Fibroblast of lung (primary cell): ENCODE measurements at regions not wholly inside any gene's neighbourhood (a gene's known extent, or its start where the extent isn't known, plus 50 kb on each side); places are given as distances from the start of the nearest gene placed in this dataset.
A peak's percentile ranks its signal among the peaks of the same experiment; 100 is the strongest.

ENCODE experiments used
- DNase-seq, 2 donors: peaks; one replicate each; pipeline versions ENCODE4 v3.0.0 to v3.0.0-alpha.2; 2010; ENCODE audit warnings: low read depth in 2 of 2
- H2AFZ ChIP-seq: 2 replicates; pipeline ENCODE4 v1.5.1; 2012; ENCODE audit warnings: low read length, control low read depth, inconsistent platforms
- H3K27ac ChIP-seq: 2 replicates; pipeline ENCODE4 v1.5.1; 2011; ENCODE audit warnings: low read length, control low read depth; ENCODE audit not compliant: insufficient read depth
- H3K27me3 ChIP-seq: 2 replicates; pipeline ENCODE4 v1.5.1; 2011; ENCODE audit warnings: mild to moderate bottlenecking, low read length; ENCODE audit not compliant: control insufficient read depth, insufficient read depth
- H3K36me3 ChIP-seq: 2 replicates; pipeline ENCODE4 v1.5.1; 2011; ENCODE audit warnings: low read length; ENCODE audit not compliant: control insufficient read depth, insufficient read depth
- H3K4me1 ChIP-seq: 2 replicates; pipeline ENCODE4 v1.5.1; 2011; ENCODE audit warnings: low read length; ENCODE audit not compliant: control insufficient read depth, insufficient read depth; ENCODE audit errors: extremely low read depth
- H3K4me2 ChIP-seq: 2 replicates; pipeline ENCODE4 v1.5.1; 2011; ENCODE audit warnings: low read length, control low read depth; ENCODE audit not compliant: insufficient read depth; ENCODE audit errors: extremely low read depth
- H3K4me3 ChIP-seq, 4 experiments: fragments of 200-600 bp in 1 of 4; sonication (generic) in 1 of 4; replicated peaks in 1 of 4; 2 replicates each; pipeline ENCODE4 v1.5.1; 2011 to 2016; ENCODE audit warnings: low read length in 4 of 4, low read depth in 3 of 4, mild to moderate bottlenecking in 3 of 4, control low read depth in 2 of 4, inconsistent platforms in 1 of 4, mixed read lengths in 1 of 4; ENCODE audit not compliant: insufficient read depth in 1 of 4; ENCODE audit errors: control extremely low read depth in 1 of 4
- H3K79me2 ChIP-seq: 2 replicates; pipeline ENCODE4 v1.5.1; 2012; ENCODE audit warnings: mild to moderate bottlenecking, low read length, inconsistent platforms; ENCODE audit not compliant: control insufficient read depth, insufficient read depth
- H3K9ac ChIP-seq: 2 replicates; pipeline ENCODE4 v1.5.1; 2011; ENCODE audit warnings: mild to moderate bottlenecking, low read length, control low read depth; ENCODE audit not compliant: insufficient read depth
- H3K9me3 ChIP-seq: 2 replicates; pipeline ENCODE4 v1.5.1; 2012; ENCODE audit warnings: low read depth, low read length; ENCODE audit not compliant: control insufficient read depth, insufficient read depth
- H4K20me1 ChIP-seq: 2 replicates; pipeline ENCODE4 v1.5.1; 2011; ENCODE audit warnings: low read length; ENCODE audit not compliant: control insufficient read depth, insufficient read depth; ENCODE audit errors: extremely low read depth
- EZH2 ChIP-seq: IDR thresholded peaks from 2 replicates; pipeline ENCODE4 v1.5.1; 2012; ENCODE audit warnings: low read length, control low read depth, mild to moderate bottlenecking; ENCODE audit errors: missing control alignments
- TF ChIP-seq, protein P1 (sequence below), 2 donors: IDR thresholded peaks in 1 of 2; conservative IDR thresholded peaks in 1 of 2; 1 replicate in 1 of 2; 2 replicates in 1 of 2; pipeline ENCODE4 v1.5.1; 2011 to 2012; ENCODE audit warnings: low read length in 2 of 2, control low read depth in 1 of 2, inconsistent platforms in 1 of 2, low read depth in 1 of 2, mild to moderate bottlenecking in 1 of 2

DNA sequence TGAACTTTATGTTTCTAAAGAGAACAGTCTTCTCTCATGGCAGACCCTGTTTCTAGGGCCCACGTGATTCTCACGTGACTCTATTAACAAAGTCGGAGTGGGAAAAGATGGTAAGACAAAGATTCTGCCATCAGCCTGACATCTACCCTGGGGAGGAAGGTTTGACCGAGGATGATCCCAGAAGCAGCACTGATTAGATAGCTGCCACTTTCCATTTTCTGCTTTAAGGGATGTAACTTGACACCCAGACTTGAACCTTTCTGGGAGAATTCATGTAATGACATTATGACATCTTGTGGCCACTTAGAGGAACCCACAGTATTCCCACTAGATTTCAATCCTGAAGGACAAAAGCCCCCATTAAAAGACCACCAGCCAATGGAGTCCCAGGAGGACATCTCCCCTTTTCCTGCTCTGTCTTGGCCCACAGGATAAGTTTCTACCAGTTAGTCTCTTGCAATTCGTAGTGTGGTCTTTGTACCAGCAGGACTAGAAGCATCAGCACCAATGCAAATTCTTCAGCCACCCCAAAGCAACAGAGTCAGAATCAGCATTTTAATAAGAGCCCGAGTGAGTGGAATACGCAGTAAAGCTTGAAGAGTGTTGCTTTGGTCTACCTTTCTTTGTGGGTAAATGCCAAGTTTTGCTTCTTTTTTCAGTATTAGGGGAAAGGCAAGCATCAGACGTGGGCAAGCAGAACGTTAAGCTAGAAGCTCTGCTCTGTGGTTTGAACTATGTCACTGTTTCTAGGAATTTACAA lies 480.5 kb upstream of the PROK2 start:
- Histone ChIP-seq H3K9ac (no peak overlapping the region), H3K27me3 (peaks cover 2% of the 10 kb centered on the region), H3K4me2 (no peak overlapping the region), H3K4me1 (peaks cover 12% of the 10 kb centered on the region), H3K4me3 (no peak overlapping the region), H3K27ac (no peak overlapping the region), H4K20me1 (no peaks in the 10 kb centered on the region), H2AFZ (no peak overlapping the region), H3K79me2 (no peaks in the 10 kb centered on the region), H3K36me3 (no peaks in the 10 kb centered on the region), H3K9me3 (no peaks in the 10 kb centered on the region)
- no peak for TF ChIP-seq EZH2
- TF ChIP-seq, protein P1, sequence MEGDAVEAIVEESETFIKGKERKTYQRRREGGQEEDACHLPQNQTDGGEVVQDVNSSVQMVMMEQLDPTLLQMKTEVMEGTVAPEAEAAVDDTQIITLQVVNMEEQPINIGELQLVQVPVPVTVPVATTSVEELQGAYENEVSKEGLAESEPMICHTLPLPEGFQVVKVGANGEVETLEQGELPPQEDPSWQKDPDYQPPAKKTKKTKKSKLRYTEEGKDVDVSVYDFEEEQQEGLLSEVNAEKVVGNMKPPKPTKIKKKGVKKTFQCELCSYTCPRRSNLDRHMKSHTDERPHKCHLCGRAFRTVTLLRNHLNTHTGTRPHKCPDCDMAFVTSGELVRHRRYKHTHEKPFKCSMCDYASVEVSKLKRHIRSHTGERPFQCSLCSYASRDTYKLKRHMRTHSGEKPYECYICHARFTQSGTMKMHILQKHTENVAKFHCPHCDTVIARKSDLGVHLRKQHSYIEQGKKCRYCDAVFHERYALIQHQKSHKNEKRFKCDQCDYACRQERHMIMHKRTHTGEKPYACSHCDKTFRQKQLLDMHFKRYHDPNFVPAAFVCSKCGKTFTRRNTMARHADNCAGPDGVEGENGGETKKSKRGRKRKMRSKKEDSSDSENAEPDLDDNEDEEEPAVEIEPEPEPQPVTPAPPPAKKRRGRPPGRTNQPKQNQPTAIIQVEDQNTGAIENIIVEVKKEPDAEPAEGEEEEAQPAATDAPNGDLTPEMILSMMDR (conservative IDR thresholded peaks at IDR 0.05 in 1 of 2, IDR thresholded peaks at IDR 0.05 in 1 of 2; ENCODE audit: low read depth in 1 of 2, low read length in 2 of 2): peak; percentile 13 to 47
- peak; percentile 14 to 57 for DNase-seq

DNA sequence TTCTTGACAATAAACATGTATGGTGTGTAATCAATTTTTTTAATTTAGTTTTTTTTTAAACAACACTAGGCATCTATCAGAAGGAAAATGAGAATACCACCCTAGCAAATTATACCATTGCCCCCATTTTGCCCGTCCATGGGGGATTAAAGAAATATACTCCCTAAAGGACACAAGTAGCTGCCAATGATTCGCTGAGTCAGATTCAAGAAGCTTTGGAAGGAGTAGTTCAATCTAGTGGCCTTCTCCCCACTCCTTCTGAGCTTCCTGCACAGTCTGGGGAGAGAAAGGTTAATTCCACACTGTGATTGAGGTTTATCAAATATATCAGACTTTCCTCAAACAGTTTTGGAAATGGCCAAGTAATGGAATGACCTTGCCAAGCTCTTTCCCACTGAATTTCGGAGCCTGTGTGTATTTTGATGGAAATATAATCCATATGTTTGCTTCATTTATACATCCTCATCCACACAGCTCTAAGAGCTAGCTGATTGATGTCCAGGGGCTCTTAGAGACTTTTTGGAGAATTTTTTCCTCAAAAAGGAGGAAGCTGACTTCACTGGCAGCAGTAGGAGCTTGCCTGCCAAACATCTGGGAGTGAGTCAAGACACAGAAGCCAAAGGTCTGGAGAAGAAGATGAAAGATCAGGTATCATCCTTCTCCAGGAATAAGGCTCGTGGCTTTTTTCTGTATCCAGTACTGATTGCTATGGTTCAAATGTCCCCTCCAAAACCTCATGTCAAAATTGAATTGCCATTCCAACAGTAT lies 478.5 kb upstream of the PROK2 start:
- Histone ChIP-seq H3K4me2 (no peak overlapping the region), H3K9me3 (no peaks in the 10 kb centered on the region), H3K4me3 (no peak overlapping the region), H3K79me2 (no peaks in the 10 kb centered on the region), H3K36me3 (no peaks in the 10 kb centered on the region), H2AFZ (no peak overlapping the region), H4K20me1 (no peaks in the 10 kb centered on the region), H3K27me3 (peaks cover 5% of the 10 kb centered on the region), H3K27ac (no peak overlapping the region), H3K9ac (no peak overlapping the region), H3K4me1 (peaks cover 2% of the 10 kb centered on the region)
- peak in 1 of 2 donors; percentile 18 for DNase-seq
- TF ChIP-seq, protein P1 (conservative IDR thresholded peaks at IDR 0.05 in 1 of 2, IDR thresholded peaks at IDR 0.05 in 1 of 2; ENCODE audit: low read depth in 1 of 2, low read length in 2 of 2): no peak
- TF ChIP-seq EZH2: no peak

GRCh38 chr3:72262736-72263135 lies 477.8 kb upstream of the PROK2 start:
- Histone ChIP-seq H3K4me3 (no peak overlapping the region), H3K27me3 (peaks cover 10% of the 10 kb centered on the region), H4K20me1 (no peaks in the 10 kb centered on the region), H3K79me2 (no peaks in the 10 kb centered on the region), H3K9me3 (no peaks in the 10 kb centered on the region), H3K27ac (no peak overlapping the region), H2AFZ (no peak overlapping the region), H3K4me1 (peaks cover 2% of the 10 kb centered on the region), H3K36me3 (no peaks in the 10 kb centered on the region), H3K4me2 (no peak overlapping the region), H3K9ac (no peak overlapping the region)
- TF ChIP-seq, protein P1 (conservative IDR thresholded peaks at IDR 0.05 in 1 of 2, IDR thresholded peaks at IDR 0.05 in 1 of 2; ENCODE audit: low read depth in 1 of 2, low read length in 2 of 2): no peak
- TF ChIP-seq EZH2: no peak
- DNase-seq: no peak
